ENCODE measurements at regions not wholly inside any gene's neighbourhood (a gene's known extent, or its start where the extent isn't known, plus 50 kb on each side); places are given as distances from the start of the nearest gene placed in this dataset.
"Not testable (repeated sequence)": the region's sequence is repeated elsewhere in the genome, so short reads cannot be mapped to it uniquely, and the experiment has no call there.

- no peak for DNase-seq
Observed at GRCh38 chr1:195909061-195909460, 699.2 kb downstream of the KCNT2 start.

GRCh38 chr1:195908121-195908520 is 700.1 kb downstream of the KCNT2 start:
- DNase-seq, result no peak

GRCh38 chr1:195903203-195903602 is 705.0 kb downstream of the KCNT2 start:
- DNase-seq, result no peak

GRCh38 chr1:195902779-195903178 is 705.5 kb downstream of the KCNT2 start:
- DNase-seq, result no peak

- DNase-seq, result no peak
Observed at GRCh38 chr1:195899762-195900352, 708.4 kb downstream of the KCNT2 start.

GRCh38 chr1:195898924-195899323 is 709.3 kb downstream of the KCNT2 start:
- DNase-seq, result no peak

- no peak for DNase-seq
Observed at GRCh38 chr1:195898373-195898772, 709.9 kb downstream of the KCNT2 start.

- no peak for DNase-seq
Observed at GRCh38 chr1:195897076-195897475, 711.2 kb downstream of the KCNT2 start.

- no peak for DNase-seq
Observed at GRCh38 chr1:195894411-195894810, 713.8 kb downstream of the KCNT2 start.

- no peak for DNase-seq
Observed at GRCh38 chr1:195886000-195886399, 722.2 kb downstream of the KCNT2 start.

- DNase-seq, result no peak
Observed at GRCh38 chr1:195878478-195878877, 729.8 kb downstream of the KCNT2 start.

GRCh38 chr1:195876792-195877191 is 731.4 kb downstream of the KCNT2 start:
- DNase-seq, result no peak

- no peak for DNase-seq
Observed at GRCh38 chr1:195872376-195872775, 735.9 kb downstream of the KCNT2 start.

GRCh38 chr1:195867638-195868037 is 740.6 kb downstream of the KCNT2 start:
- DNase-seq, result no peak

- DNase-seq, result no peak
Observed at GRCh38 chr1:195866781-195867222, 741.4 kb downstream of the KCNT2 start.

GRCh38 chr1:195866091-195866780 is 742.0 kb downstream of the KCNT2 start:
- DNase-seq, result no peak

GRCh38 chr1:195851804-195852203 is 756.4 kb downstream of the KCNT2 start:
- DNase-seq, result no peak

GRCh38 chr1:195851016-195851601 is 757.1 kb downstream of the KCNT2 start:
- DNase-seq, result no peak

- no peak for DNase-seq
Observed at GRCh38 chr1:195849180-195849579, 759.1 kb downstream of the KCNT2 start.

- DNase-seq, result not testable (repeated sequence)
Observed at GRCh38 chr1:195847957-195848875, 760.0 kb downstream of the KCNT2 start.

- no peak for DNase-seq
Observed at GRCh38 chr1:195831789-195832188, 776.5 kb downstream of the KCNT2 start.

- DNase-seq, result no peak
Observed at GRCh38 chr1:195828325-195828724, 779.9 kb downstream of the KCNT2 start.

- DNase-seq, result no peak
Observed at GRCh38 chr1:195820925-195821324, 787.3 kb downstream of the KCNT2 start.

Data from activated naive CD4-positive, alpha-beta T cell treated with Interleukin-2 at 50 U/mL for 16 hours (primary cell).